GM12875 (cell line): ENCODE measurements at regions not wholly inside any gene's neighbourhood (a gene's known extent, or its start where the extent isn't known, plus 50 kb on each side); places are given as distances from the start of the nearest gene placed in this dataset.

Source experiments
- H3K4me3 ChIP-seq: one replicate; pipeline ENCODE4 v1.5.1; 2011; ENCODE audit warnings: low read depth, low read length, control low read depth
- TF ChIP-seq, protein P1 (sequence below): IDR thresholded peaks from 2 replicates; pipeline ENCODE4 v1.5.1; 2011; ENCODE audit warnings: low read depth, mild to moderate bottlenecking, control low read depth, inconsistent platforms, low read length, moderate library complexity, borderline replicate concordance; ENCODE audit not compliant: insufficient read depth

DNA sequence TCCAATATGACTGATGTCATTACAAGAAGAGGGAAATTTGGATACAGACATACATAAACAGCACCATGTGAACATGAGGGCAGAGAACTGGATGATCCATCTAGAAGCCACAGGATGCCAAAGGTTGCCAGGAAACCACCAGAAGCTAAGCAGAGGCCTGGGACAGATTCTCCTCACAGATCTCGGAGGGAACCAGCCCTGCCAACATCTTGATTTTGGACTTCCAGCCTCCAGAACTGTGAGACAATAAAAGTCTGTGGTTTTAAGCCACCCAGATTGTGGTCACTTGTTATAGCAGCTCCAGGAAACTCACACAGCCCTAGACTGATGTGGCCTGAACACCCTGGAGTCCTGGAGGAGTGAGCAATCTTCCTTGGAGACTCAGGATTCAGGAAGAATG, 351.6 kb downstream of the EIPR1 start:
- TF ChIP-seq, protein P1, sequence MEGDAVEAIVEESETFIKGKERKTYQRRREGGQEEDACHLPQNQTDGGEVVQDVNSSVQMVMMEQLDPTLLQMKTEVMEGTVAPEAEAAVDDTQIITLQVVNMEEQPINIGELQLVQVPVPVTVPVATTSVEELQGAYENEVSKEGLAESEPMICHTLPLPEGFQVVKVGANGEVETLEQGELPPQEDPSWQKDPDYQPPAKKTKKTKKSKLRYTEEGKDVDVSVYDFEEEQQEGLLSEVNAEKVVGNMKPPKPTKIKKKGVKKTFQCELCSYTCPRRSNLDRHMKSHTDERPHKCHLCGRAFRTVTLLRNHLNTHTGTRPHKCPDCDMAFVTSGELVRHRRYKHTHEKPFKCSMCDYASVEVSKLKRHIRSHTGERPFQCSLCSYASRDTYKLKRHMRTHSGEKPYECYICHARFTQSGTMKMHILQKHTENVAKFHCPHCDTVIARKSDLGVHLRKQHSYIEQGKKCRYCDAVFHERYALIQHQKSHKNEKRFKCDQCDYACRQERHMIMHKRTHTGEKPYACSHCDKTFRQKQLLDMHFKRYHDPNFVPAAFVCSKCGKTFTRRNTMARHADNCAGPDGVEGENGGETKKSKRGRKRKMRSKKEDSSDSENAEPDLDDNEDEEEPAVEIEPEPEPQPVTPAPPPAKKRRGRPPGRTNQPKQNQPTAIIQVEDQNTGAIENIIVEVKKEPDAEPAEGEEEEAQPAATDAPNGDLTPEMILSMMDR: no peak
- H3K4me3 ChIP-seq: no peak overlapping the region

DNA sequence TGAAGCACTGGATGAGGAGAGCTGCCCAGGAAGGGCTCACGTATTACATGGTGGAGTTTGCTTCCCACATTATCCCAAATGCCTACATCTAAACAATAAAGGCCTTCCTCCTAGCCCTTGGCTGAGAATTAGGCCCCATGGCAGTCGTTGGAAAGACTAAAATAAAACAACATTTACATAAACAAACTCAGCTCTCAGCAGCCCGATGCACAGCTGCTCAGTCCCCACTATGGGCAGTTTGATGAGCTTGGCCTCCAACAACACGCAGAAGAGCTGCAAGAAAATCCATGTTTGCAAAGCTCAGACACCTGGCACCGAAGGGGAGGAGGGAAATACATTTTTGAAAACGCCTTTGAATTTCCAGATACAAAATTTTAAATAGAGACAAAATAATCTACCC, 352.4 kb downstream of the EIPR1 start:
- TF ChIP-seq, protein P1: no peak
- no peak overlapping the region for H3K4me3 ChIP-seq

DNA sequence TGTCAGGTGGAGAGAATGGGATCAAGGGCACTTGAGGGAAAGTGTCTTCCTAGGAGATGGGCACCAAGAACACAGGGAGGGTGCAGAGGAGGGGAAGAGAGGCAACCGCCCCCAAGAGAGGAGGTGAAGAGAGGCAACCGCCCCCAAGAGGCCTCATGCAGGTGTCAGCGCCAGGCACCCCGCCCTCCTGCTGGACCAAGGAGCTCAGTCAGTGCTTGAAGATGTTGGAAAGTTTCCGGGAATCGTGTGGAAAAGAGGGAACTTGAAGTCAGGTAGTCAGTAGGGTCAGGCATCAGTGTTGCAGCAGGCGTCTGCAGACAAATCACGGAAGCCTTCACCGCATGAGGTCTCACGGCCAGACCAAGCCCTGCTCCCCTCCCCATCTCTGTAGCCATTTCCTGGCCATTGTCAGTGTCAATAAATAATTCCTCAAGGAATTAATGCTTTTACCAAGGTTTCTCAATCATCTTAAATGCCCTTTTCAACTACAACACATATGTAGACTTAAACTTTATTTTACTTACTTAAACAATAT, 353.1 kb downstream of the EIPR1 start:
- H3K4me3 ChIP-seq: no peak overlapping the region
- TF ChIP-seq, protein P1: no peak

DNA sequence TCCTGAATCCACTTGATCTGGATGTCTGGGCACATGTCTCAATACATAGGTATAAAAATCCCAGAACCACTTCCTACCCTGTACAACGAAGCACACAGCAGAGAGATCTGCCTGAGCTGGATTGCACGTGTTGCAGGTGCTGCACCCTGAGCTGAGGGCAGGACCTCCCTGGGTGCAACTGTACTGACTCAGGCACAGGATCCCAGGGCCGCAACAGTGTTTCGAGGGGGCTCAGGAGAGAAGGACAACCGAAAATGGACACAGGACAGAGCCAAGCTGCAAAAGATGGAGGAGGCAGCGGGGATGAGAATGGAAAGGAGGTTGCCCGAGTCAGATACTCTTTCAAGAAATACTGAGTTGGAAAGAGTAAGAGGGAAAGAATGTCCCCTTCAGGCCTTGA, 354.1 kb downstream of the EIPR1 start:
- H3K4me3 ChIP-seq: no peak overlapping the region
- TF ChIP-seq, protein P1: no peak

DNA sequence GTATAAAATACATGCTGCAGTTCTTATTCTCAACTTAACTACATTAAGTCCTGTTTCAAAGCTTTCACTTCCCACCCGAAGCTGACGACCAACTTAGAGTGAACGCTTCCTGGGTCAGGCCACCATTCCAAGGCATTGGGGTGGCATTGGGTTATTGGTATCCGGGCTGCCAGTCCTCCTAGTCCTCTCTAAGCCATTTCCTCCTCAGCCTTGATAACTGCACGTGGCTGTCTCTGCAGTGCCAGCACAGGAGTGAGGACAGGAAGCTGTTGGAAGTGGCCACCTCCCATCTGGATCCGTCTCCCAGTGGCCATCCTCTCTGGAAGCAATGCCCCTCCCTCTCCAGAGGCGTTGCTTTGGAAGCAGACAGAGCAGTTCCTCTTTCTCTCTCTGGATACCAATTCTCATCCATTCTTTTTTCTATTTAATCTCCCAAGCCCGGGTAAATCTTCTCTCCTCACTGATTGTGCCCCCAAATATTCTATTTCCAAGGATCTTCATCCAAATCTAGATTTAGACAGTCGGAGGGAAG, 354.7 kb downstream of the EIPR1 start:
- H3K4me3 ChIP-seq: no peak overlapping the region
- TF ChIP-seq, protein P1: no peak

DNA sequence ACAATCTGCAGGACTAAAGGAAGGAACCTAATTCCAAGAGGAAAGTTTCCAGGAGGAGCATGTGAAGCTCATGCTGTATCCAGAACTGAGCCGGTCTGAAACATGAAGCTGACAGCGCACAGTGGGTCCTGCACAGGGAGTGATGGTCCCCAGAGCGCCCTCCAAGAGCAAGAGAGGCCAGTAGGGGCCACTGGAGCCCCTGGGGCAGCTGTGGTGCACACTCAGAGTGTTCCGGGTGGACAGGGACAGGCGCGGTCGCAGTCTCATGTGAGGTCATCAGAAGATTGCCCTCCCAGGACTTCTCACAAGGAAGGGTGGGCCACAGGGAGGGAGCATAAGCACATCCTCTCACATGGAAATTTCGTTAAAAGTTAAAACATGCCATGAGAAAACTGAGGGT, 355.9 kb downstream of the EIPR1 start:
- no peak overlapping the region for H3K4me3 ChIP-seq
- TF ChIP-seq, protein P1: no peak

DNA sequence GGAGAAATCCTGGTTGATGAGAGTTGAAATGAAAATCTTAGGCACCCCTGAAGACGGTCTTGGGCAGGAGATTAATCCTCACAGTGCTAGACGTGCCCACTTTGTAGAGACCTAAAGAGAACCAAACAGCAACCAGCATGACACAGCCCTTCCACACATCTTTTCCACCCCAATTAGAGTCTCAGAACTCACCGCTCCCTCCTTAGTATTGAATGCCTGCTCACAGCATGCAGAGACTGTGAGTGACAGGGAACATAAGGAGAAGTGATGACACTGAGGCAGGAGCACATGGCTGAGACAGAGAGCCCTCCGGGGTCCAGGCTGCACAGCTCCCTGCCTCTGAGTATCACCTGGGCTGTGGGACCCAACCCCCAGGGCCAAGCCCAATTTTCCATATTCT, 367.6 kb downstream of the EIPR1 start:
- H3K4me3 ChIP-seq: no peak overlapping the region
- TF ChIP-seq, protein P1: no peak
